Stimulated activated memory B cell treated with anti-CD40 and anti-IgM and Interleukin-4, amounts not matched to agents 10 μg/mL and 1 μg/mL and 100 μg/mL, for 72 hours (primary cell): ENCODE measurements at regions not wholly inside any gene's neighbourhood (a gene's known extent, or its start where the extent isn't known, plus 50 kb on each side); places are given as distances from the start of the nearest gene placed in this dataset.
"Not testable (repeated sequence)": the region's sequence is repeated elsewhere in the genome, so short reads cannot be mapped to it uniquely, and the experiment has no call there.

Source experiments
- ATAC-seq: fragments of 150-1000 bp; cut with Tn5 transposase; 2 replicates; pipeline ENCODE4 v1.10.0; 2021
- H3K27ac Mint-ChIP-seq: one replicate; pipeline ENCODE4 v1.8.0; 2022; ENCODE audit warnings: mild to moderate bottlenecking, mixed read lengths
- H3K27me3 Mint-ChIP-seq: one replicate; pipeline ENCODE4 v1.8.0; 2022; ENCODE audit warnings: mixed read lengths
- H3K36me3 Mint-ChIP-seq: one replicate; pipeline ENCODE4 v1.8.0; 2022; ENCODE audit warnings: mixed read lengths
- H3K4me1 Mint-ChIP-seq: one replicate; pipeline ENCODE4 v1.8.0; 2022; ENCODE audit warnings: mixed read lengths
- H3K4me3 Mint-ChIP-seq: one replicate; pipeline ENCODE4 v1.8.0; 2022; ENCODE audit warnings: mild to moderate bottlenecking, moderate library complexity, mixed read lengths
- H3K9me3 Mint-ChIP-seq: one replicate; pipeline ENCODE4 v1.8.0; 2022; ENCODE audit warnings: mixed read lengths

- Mint-ChIP-seq H3K4me1 (peaks cover 76% of the 10 kb centered on the region), H3K4me3 (no peak overlapping the region), H3K9me3 (peaks cover 3% of the 10 kb centered on the region), H3K36me3 (peaks cover 37% of the 10 kb centered on the region), H3K27me3 (no peaks in the 10 kb centered on the region), H3K27ac (peak overlapping the region; percentile 66)
- ATAC-seq: no peak
Measured at GRCh38 chr2:64919261-64919660, 69.9 kb upstream of the SLC1A4 start.

- H3K27me3 Mint-ChIP-seq: no peaks in the 10 kb centered on the region
- H3K4me1 Mint-ChIP-seq: peaks cover 68% of the 10 kb centered on the region
- no peak for ATAC-seq
- H3K27ac Mint-ChIP-seq: peak overlapping the region; percentile 85
- peaks cover 68% of the 10 kb centered on the region for H3K36me3 Mint-ChIP-seq
- H3K9me3 Mint-ChIP-seq: peaks cover 9% of the 10 kb centered on the region
- H3K4me3 Mint-ChIP-seq: no peak overlapping the region
Measured at GRCh38 chr2:64922482-64923384, 66.5 kb upstream of the SLC1A4 start.

GRCh38 chr2:64923385-64923710 is 65.9 kb upstream of the SLC1A4 start:
- peaks cover 67% of the 10 kb centered on the region for H3K4me1 Mint-ChIP-seq
- peaks cover 9% of the 10 kb centered on the region for H3K9me3 Mint-ChIP-seq
- no peaks in the 10 kb centered on the region for H3K27me3 Mint-ChIP-seq
- peak; percentile 71 for ATAC-seq
- peaks cover 66% of the 10 kb centered on the region for H3K36me3 Mint-ChIP-seq
- H3K4me3 Mint-ChIP-seq: no peak overlapping the region
- peak overlapping the region; percentile 85 for H3K27ac Mint-ChIP-seq

- peaks cover 9% of the 10 kb centered on the region for H3K9me3 Mint-ChIP-seq
- H3K36me3 Mint-ChIP-seq: peaks cover 61% of the 10 kb centered on the region
- peaks cover 63% of the 10 kb centered on the region for H3K4me1 Mint-ChIP-seq
- H3K27me3 Mint-ChIP-seq: no peaks in the 10 kb centered on the region
- peak; percentile 49 for ATAC-seq
- H3K27ac Mint-ChIP-seq: peak overlapping the region; percentile 85
- H3K4me3 Mint-ChIP-seq: peak overlapping the region; percentile 10
Measured at GRCh38 chr2:64924170-64924934, 64.8 kb upstream of the SLC1A4 start.

- Mint-ChIP-seq H3K4me3 (peak overlapping the region; percentile 29), H3K4me1 (peaks cover 78% of the 10 kb centered on the region), H3K36me3 (peaks cover 75% of the 10 kb centered on the region), H3K27ac (peak overlapping the region; percentile 85)
- ATAC-seq, H3K27me3 Mint-ChIP-seq, H3K9me3 Mint-ChIP-seq: not testable (repeated sequence)
Measured at GRCh38 chr2:64925930-64926722, 63.1 kb upstream of the SLC1A4 start.

GRCh38 chr2:64928813-64929212 is 60.4 kb upstream of the SLC1A4 start:
- H3K4me1 Mint-ChIP-seq: peaks cover 86% of the 10 kb centered on the region
- peaks cover 9% of the 10 kb centered on the region for H3K9me3 Mint-ChIP-seq
- peak overlapping the region; percentile 85 for H3K27ac Mint-ChIP-seq
- H3K4me3 Mint-ChIP-seq: peak overlapping the region; percentile 37
- no peaks in the 10 kb centered on the region for H3K27me3 Mint-ChIP-seq
- no peak for ATAC-seq
- peaks cover 63% of the 10 kb centered on the region for H3K36me3 Mint-ChIP-seq

GRCh38 chr2:64929333-64929732 is 59.9 kb upstream of the SLC1A4 start:
- Mint-ChIP-seq H3K27ac (peak overlapping the region; percentile 90), H3K4me1 (peaks cover 86% of the 10 kb centered on the region), H3K9me3 (peaks cover 6% of the 10 kb centered on the region), H3K4me3 (peak overlapping the region; percentile 81), H3K27me3 (no peaks in the 10 kb centered on the region), H3K36me3 (peaks cover 58% of the 10 kb centered on the region)
- ATAC-seq: no peak

- ATAC-seq: no peak
- Mint-ChIP-seq H3K27me3 (no peaks in the 10 kb centered on the region), H3K27ac (peak overlapping the region; percentile 90), H3K36me3 (peaks cover 51% of the 10 kb centered on the region), H3K4me1 (peaks cover 92% of the 10 kb centered on the region), H3K9me3 (peaks cover 7% of the 10 kb centered on the region), H3K4me3 (peak overlapping the region; percentile 81)
Measured at GRCh38 chr2:64930258-64930671, 58.9 kb upstream of the SLC1A4 start.

GRCh38 chr2:64931246-64932115 is 57.7 kb upstream of the SLC1A4 start:
- no peak for ATAC-seq
- H3K27ac Mint-ChIP-seq: peak overlapping the region; percentile 90
- peak overlapping the region; percentile 81 for H3K4me3 Mint-ChIP-seq
- H3K4me1 Mint-ChIP-seq: peaks cover 84% of the 10 kb centered on the region
- peaks cover 14% of the 10 kb centered on the region for H3K9me3 Mint-ChIP-seq
- peaks cover 50% of the 10 kb centered on the region for H3K36me3 Mint-ChIP-seq
- no peaks in the 10 kb centered on the region for H3K27me3 Mint-ChIP-seq

GRCh38 chr2:64932116-64932370 is 57.2 kb upstream of the SLC1A4 start:
- Mint-ChIP-seq H3K9me3 (peaks cover 12% of the 10 kb centered on the region), H3K4me1 (peaks cover 82% of the 10 kb centered on the region), H3K4me3 (peak overlapping the region; percentile 81), H3K27ac (peak overlapping the region; percentile 90), H3K27me3 (no peaks in the 10 kb centered on the region), H3K36me3 (peaks cover 45% of the 10 kb centered on the region)
- ATAC-seq: no peak

GRCh38 chr2:64932371-64933216 is 56.6 kb upstream of the SLC1A4 start:
- Mint-ChIP-seq H3K36me3 (peaks cover 39% of the 10 kb centered on the region), H3K27me3 (no peaks in the 10 kb centered on the region), H3K9me3 (peaks cover 11% of the 10 kb centered on the region), H3K27ac (peak overlapping the region; percentile 90), H3K4me3 (peak overlapping the region; percentile 81), H3K4me1 (peaks cover 82% of the 10 kb centered on the region)
- peak; percentile 96 for ATAC-seq

- H3K4me1 Mint-ChIP-seq: peaks cover 84% of the 10 kb centered on the region
- H3K36me3 Mint-ChIP-seq: peaks cover 35% of the 10 kb centered on the region
- H3K4me3 Mint-ChIP-seq: no peak overlapping the region
- no peak for ATAC-seq
- no peaks in the 10 kb centered on the region for H3K27me3 Mint-ChIP-seq
- H3K9me3 Mint-ChIP-seq: peaks cover 11% of the 10 kb centered on the region
- H3K27ac Mint-ChIP-seq: peak overlapping the region; percentile 90
Measured at GRCh38 chr2:64934530-64934929, 54.7 kb upstream of the SLC1A4 start.

GRCh38 chr2:64936809-64937208 is 52.4 kb upstream of the SLC1A4 start:
- Mint-ChIP-seq H3K4me3 (no peak overlapping the region), H3K36me3 (peaks cover 14% of the 10 kb centered on the region), H3K9me3 (peaks cover 11% of the 10 kb centered on the region), H3K27ac (peak overlapping the region; percentile 62), H3K4me1 (peaks cover 76% of the 10 kb centered on the region), H3K27me3 (no peaks in the 10 kb centered on the region)
- no peak for ATAC-seq

- peaks cover 14% of the 10 kb centered on the region for H3K36me3 Mint-ChIP-seq
- H3K27me3 Mint-ChIP-seq, ATAC-seq: not testable (repeated sequence)
- peaks cover 76% of the 10 kb centered on the region for H3K4me1 Mint-ChIP-seq
- H3K4me3 Mint-ChIP-seq: peak overlapping the region; percentile 42
- peak overlapping the region; percentile 62 for H3K27ac Mint-ChIP-seq
- H3K9me3 Mint-ChIP-seq: peaks cover 11% of the 10 kb centered on the region
Measured at GRCh38 chr2:64937314-64937686, 51.9 kb upstream of the SLC1A4 start.
